ENCODE measurements at regions not wholly inside any gene's neighbourhood (a gene's known extent, or its start where the extent isn't known, plus 50 kb on each side); places are given as distances from the start of the nearest gene placed in this dataset.

GRCh38 chr15:35723852-35724251, 177.9 kb upstream of the DPH6 start:
- Histone ChIP-seq H3K27me3 (replicated peaks in 1 of 2; ENCODE audit: control insufficient read depth in 2 of 2, insufficient read depth in 2 of 2, low read length in 1 of 2) (no peaks in the 10 kb centered on the region; a peak in 1 of 4 replicates), H3K4me1 (ENCODE audit: control insufficient read depth, insufficient read depth, low read length) (no peaks in the 10 kb centered on the region), H3K79me2 (ENCODE audit: control insufficient read depth, insufficient read depth, low read length) (no peaks in the 10 kb centered on the region), H3K4me3 (no peak overlapping the region), H3K9me3 (replicated peaks; ENCODE audit: control insufficient read depth, insufficient read depth, low read length) (no peaks in the 10 kb centered on the region), H3K9ac (ENCODE audit: control insufficient read depth, insufficient read depth, low read length) (no peak overlapping the region), H4K20me1 (ENCODE audit: control insufficient read depth, insufficient read depth) (no peaks in the 10 kb centered on the region), H3K36me3 (ENCODE audit: control insufficient read depth in 2 of 2, insufficient read depth in 2 of 2, low read length in 1 of 2) (no peaks in the 10 kb centered on the region), H3K4me2 (ENCODE audit: control insufficient read depth, insufficient read depth) (no peak overlapping the region), H3K27ac (ENCODE audit: control insufficient read depth, insufficient read depth) (no peak overlapping the region), H2AFZ (ENCODE audit: control insufficient read depth, low read depth, low read length) (no peak overlapping the region)
- ChIA-PET RAD21 (ENCODE audit: unreplicated experiment) (no interaction called here), POLR2A (no interaction called here), SMC1A (ENCODE audit: uncharacterized antibody, unreplicated experiment) (no interaction called here), CTCF (no interaction called here)
- no TSS peak for BruUV-seq (replicated peaks)
- no peak for ATAC-seq
- DNase-seq (ENCODE audit: low read depth, low spot score) = no peak
- intact Hi-C loops (cut with micrococcal nuclease; ENCODE audit: unreplicated experiment) = no loop called here
- TF ChIP-seq, protein P1, sequence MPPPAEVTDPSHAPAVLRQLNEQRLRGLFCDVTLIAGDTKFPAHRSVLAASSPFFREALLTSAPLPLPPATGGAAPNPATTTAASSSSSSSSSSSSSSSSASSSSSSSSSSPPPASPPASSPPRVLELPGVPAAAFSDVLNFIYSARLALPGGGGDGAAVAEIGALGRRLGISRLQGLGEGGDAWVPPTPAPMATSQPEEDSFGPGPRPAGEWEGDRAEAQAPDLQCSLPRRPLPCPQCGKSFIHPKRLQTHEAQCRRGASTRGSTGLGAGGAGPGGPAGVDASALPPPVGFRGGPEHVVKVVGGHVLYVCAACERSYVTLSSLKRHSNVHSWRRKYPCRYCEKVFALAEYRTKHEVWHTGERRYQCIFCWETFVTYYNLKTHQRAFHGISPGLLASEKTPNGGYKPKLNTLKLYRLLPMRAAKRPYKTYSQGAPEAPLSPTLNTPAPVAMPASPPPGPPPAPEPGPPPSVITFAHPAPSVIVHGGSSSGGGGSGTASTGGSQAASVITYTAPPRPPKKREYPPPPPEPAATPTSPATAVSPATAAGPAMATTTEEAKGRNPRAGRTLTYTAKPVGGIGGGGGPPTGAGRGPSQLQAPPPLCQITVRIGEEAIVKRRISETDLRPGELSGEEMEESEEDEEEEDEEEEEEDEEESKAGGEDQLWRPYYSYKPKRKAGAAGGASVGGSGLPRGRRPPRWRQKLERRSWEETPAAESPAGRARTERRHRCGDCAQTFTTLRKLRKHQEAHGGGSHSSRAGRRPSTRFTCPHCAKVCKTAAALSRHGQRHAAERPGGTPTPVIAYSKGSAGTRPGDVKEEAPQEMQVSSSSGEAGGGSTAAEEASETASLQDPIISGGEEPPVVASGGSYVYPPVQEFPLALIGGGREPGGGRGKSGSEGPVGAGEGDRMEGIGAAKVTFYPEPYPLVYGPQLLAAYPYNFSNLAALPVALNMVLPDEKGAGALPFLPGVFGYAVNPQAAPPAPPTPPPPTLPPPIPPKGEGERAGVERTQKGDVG (CRISPR knock-in tag; IDR thresholded peaks at IDR 0.05) = no peak
- TF ChIP-seq MAX (IDR thresholded peaks at IDR 0.05; ENCODE audit: low read depth, low read length) (no peak), CBX5 (IDR thresholded peaks at IDR 0.05; ENCODE audit: low read depth) (no peak), MXI1 (IDR thresholded peaks at IDR 0.05; ENCODE audit: low read depth, low read length) (no peak)
- in situ Hi-C loops (cut with MboI) = no loop called here
- 75% methylated on average over 4 of the region's 4 CpGs for whole genome bisulfite sequencing (ENCODE audit: insufficient coverage, insufficient replicate concordance, low lambda C conversion rate, missing lambda C conversion rate)
- FAIRE-seq = no peak

GRCh38 chr15:35724626-35725025, 178.7 kb upstream of the DPH6 start:
- DNase-seq (ENCODE audit: low read depth, low spot score) (no peak), FAIRE-seq (no peak), ATAC-seq (no peak)
- BruUV-seq (replicated peaks) = no TSS peak
- SMC1A ChIA-PET (ENCODE audit: uncharacterized antibody, unreplicated experiment) = no interaction called here
- no peaks in the 10 kb centered on the region for H3K9me3 ChIP-seq (replicated peaks; ENCODE audit: control insufficient read depth, insufficient read depth, low read length)
- no peaks in the 10 kb centered on the region for H3K36me3 ChIP-seq (ENCODE audit: control insufficient read depth in 2 of 2, insufficient read depth in 2 of 2, low read length in 1 of 2)
- H3K27me3 ChIP-seq (replicated peaks in 1 of 2; ENCODE audit: control insufficient read depth in 2 of 2, insufficient read depth in 2 of 2, low read length in 1 of 2) = no peaks in the 10 kb centered on the region; a peak in 1 of 4 replicates
- in situ Hi-C loops (cut with MboI) (no loop called here), intact Hi-C loops (cut with micrococcal nuclease; ENCODE audit: unreplicated experiment) (no loop called here)
- POLR2A ChIA-PET = no interaction called here
- no peak overlapping the region for H3K9ac ChIP-seq (ENCODE audit: control insufficient read depth, insufficient read depth, low read length)
- CTCF ChIA-PET = no interaction called here
- H3K27ac ChIP-seq (ENCODE audit: control insufficient read depth, insufficient read depth) = no peak overlapping the region
- H3K4me1 ChIP-seq (ENCODE audit: control insufficient read depth, insufficient read depth, low read length) = no peaks in the 10 kb centered on the region
- no peak overlapping the region for H3K4me2 ChIP-seq (ENCODE audit: control insufficient read depth, insufficient read depth)
- no peak overlapping the region for H2AFZ ChIP-seq (ENCODE audit: control insufficient read depth, low read depth, low read length)
- RAD21 ChIA-PET (ENCODE audit: unreplicated experiment) = no interaction called here
- no peak overlapping the region for H3K4me3 ChIP-seq
- no peaks in the 10 kb centered on the region for H3K79me2 ChIP-seq (ENCODE audit: control insufficient read depth, insufficient read depth, low read length)
- H4K20me1 ChIP-seq (ENCODE audit: control insufficient read depth, insufficient read depth) = no peaks in the 10 kb centered on the region
- TF ChIP-seq ELK1 (IDR thresholded peaks at IDR 0.05; ENCODE audit: low read depth, low read length) (no peak), ZNF384 (IDR thresholded peaks at IDR 0.05; ENCODE audit: borderline replicate concordance, low read depth, low read length) (no peak), IKZF1 (conservative IDR thresholded peaks at IDR 0.05) (no peak), POLR2AphosphoS2 (IDR thresholded peaks at IDR 0.05; ENCODE audit: low read depth, low read length) (no peak), RFX5 (IDR thresholded peaks at IDR 0.05; ENCODE audit: low read depth, low read length) (no peak), CHD2 (IDR thresholded peaks at IDR 0.05; ENCODE audit: borderline replicate concordance, low read depth, low read length) (no peak), RAD51 (IDR thresholded peaks at IDR 0.05) (no peak), KLF5 (IDR thresholded peaks at IDR 0.05; ENCODE audit: partially characterized antibody) (no peak), NFIC (IDR thresholded peaks at IDR 0.05; ENCODE audit: low read depth, low read length) (no peak)
- TF ChIP-seq, protein P2, sequence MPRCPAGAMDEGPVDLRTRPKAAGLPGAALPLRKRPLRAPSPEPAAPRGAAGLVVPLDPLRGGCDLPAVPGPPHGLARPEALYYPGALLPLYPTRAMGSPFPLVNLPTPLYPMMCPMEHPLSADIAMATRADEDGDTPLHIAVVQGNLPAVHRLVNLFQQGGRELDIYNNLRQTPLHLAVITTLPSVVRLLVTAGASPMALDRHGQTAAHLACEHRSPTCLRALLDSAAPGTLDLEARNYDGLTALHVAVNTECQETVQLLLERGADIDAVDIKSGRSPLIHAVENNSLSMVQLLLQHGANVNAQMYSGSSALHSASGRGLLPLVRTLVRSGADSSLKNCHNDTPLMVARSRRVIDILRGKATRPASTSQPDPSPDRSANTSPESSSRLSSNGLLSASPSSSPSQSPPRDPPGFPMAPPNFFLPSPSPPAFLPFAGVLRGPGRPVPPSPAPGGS (IDR thresholded peaks at IDR 0.05; ENCODE audit: borderline replicate concordance, insufficient read depth, low read depth, low read length, poor library complexity, severe bottlenecking) = no peak

Measured in GM12878 (cell line).